SK-N-MC (cell line): ENCODE measurements at regions not wholly inside any gene's neighbourhood (a gene's known extent, or its start where the extent isn't known, plus 50 kb on each side); places are given as distances from the start of the nearest gene placed in this dataset.

Experiments
- DNase-seq: peaks from one replicate; pipeline ENCODE4 v3.0.0-alpha.2; 2011; ENCODE audit warnings: low read depth, low spot score
- H3K27ac ChIP-seq: fragments of 200-600 bp; sonication (generic); 2 replicates; pipeline ENCODE4 v1.5.1; 2016; ENCODE audit warnings: mixed run types
- H3K36me3 ChIP-seq: fragments of 200-600 bp; sonication (generic); 2 replicates; pipeline ENCODE4 v1.6.1; 2017; ENCODE audit warnings: antibody characterized with exemption, low read length, mixed read lengths; ENCODE audit not compliant: insufficient read depth
- H3K4me3 ChIP-seq: fragments of 200-600 bp; sonication (generic); 2 replicates; pipeline ENCODE4 v1.5.1; 2016
- H3K9ac ChIP-seq: fragments of 200-600 bp; sonication (generic); 2 replicates; pipeline ENCODE4 v1.8.0; 2017; ENCODE audit warnings: mixed run types, mixed read lengths; ENCODE audit not compliant: insufficient read length
- H3K9me3 ChIP-seq: fragments of 200-600 bp; sonication (generic); 2 replicates; pipeline ENCODE4 v1.6.1; 2017; ENCODE audit warnings: low read depth, mild to moderate bottlenecking, antibody characterized with exemption, low read length, moderate library complexity, mixed read lengths
- EZH2 ChIP-seq: fragments of 200-600 bp; sonication (generic); IDR thresholded peaks from one replicate; pipeline ENCODE4 v1.6.1; 2017; ENCODE audit warnings: antibody characterized with exemption
- FOXP2 ChIP-seq: optimal IDR thresholded peaks from 2 replicates; pipeline ENCODE3; 2011; ENCODE audit warnings: mild to moderate bottlenecking, moderate library complexity; ENCODE audit not compliant: insufficient read depth; ENCODE audit errors: extremely low read length, control extremely low read depth
- POLR2AphosphoS5 ChIP-seq: IDR thresholded peaks from 2 replicates; pipeline ENCODE4 v1.6.1; 2012; ENCODE audit warnings: mild to moderate bottlenecking, low read depth, low read length, borderline replicate concordance

DNA sequence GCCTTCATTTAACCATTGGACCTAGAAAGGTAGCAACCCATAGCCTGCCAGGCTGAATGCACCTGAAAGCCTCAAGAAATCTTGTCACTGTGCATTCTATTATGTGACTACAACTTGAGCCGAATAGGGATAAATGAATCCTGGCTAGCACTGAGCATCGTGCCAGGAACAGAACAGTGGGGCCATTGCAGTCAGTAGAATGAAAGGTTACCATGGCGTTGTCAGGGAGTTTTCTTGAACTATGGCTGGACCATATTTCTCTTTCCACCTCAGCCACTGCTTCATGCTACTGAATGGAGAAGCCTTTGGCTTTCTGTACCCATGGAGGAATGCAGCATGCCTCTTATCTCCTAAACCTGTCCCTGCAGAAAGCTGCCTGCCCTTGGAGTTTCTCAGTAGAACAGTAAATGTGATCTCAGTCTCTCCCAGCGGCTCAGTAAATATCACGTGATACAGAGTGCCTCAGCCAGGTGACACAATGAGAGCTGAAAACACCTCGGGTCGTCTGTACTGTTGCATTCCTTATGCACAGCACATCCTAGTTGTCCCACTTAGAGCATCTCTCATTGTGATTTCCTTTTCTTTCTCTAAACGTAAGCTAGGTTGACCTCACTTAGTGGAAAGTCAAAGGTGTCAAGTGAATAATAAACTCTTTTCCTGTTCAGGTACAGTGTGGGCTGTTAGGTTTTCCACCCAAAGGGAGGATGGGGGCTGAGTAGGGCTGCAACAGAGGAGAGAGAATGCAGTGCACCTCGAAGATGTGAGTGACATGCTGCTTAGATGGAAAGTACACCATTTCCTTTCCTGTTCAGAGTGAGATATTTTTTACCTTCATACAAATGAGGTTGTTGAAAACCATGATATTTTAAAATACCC, 115.3 kb downstream of the MACIR start:
- Histone ChIP-seq H3K4me3 (no peak overlapping the region), H3K9me3 (no peaks in the 10 kb centered on the region), H3K36me3 (no peaks in the 10 kb centered on the region), H3K27ac (no peak overlapping the region), H3K9ac (no peak overlapping the region)
- DNase-seq = no peak
- no peak for TF ChIP-seq POLR2AphosphoS5
- TF ChIP-seq EZH2 = no peak
- TF ChIP-seq FOXP2 = no peak

DNA sequence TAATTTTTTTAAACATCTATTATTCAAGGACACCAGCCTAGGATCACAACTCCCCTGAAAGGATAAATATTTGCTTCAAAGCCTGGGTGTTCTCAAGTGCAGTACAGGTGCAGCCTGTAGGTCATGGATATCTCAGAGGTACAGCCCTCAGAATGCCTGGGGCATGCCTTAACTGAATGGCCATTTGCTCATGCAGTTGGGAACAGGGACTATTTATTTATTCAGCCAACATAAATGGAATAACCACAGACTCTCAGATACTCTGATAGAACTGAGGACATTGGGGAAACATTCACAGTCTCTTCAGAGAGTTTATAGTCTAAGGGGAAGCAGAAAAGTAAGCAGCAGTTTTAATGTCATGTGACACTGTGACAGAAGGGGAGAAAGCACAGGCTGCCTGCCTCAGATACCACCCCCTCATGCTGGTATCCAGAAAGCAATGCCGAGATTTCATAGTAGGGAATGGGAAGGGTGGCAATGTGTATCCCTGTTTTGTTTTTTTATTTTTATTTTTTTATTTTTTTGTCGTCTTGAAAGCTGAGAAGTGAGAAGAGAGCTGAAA, 112.6 kb downstream of the MACIR start:
- no peak for TF ChIP-seq EZH2
- TF ChIP-seq FOXP2 = no peak
- no peak for TF ChIP-seq POLR2AphosphoS5
- H3K27ac ChIP-seq = no peak overlapping the region
- no peak for DNase-seq
- H3K4me3 ChIP-seq = no peak overlapping the region
- no peak overlapping the region for H3K9ac ChIP-seq
- no peaks in the 10 kb centered on the region for H3K9me3 ChIP-seq
- H3K36me3 ChIP-seq = no peaks in the 10 kb centered on the region

DNA sequence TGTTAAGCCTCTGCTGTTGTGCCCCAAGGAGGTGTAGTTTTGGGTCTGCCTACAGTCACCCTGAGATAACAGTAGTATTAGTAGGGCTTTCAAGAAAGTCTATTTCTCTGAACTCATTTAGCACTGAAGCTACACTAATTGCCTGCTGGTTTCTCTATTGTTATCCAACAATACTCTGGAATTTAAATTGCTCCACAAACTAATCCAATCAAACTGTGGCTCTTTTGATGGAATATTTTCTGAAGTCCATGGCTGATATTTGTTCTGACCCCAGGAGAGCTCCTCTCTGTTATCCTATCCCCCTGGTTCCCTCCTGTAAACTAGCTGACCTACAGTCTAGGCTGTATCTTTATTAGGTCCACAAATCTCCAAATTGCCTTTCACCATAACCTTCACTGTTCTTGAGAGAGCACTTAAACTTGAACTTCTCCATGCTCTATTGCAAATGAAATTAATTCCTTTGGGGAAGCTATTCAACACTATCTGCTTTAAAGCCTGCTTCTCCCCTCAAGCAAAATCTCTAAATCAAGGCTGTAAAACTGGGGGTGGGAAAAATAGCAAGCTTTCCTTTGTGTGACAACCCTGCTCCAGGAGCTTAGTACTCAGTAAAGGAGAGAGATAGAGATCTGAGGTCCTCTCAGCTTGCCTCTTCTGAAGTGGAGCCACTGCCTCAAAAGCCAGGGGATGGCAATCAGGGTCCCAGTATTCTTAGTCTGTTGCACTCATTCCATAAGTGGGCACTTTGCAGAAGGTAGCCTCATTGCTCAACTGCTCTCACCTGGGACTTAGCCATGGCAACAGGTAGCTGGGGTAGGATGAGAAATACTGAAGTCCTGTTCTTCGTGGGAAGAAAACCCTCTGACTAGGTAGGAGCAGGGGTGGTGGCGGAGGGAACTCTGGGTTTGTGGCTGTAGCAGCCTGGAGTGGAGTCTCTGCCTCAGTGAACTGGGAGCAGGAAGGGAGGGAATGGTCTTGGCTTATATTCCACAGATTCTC, 110.9 kb downstream of the MACIR start:
- Histone ChIP-seq H3K36me3 (no peaks in the 10 kb centered on the region), H3K9ac (no peak overlapping the region), H3K27ac (no peak overlapping the region), H3K4me3 (peak overlapping the region; percentile 56), H3K9me3 (no peaks in the 10 kb centered on the region)
- DNase-seq = no peak
- TF ChIP-seq POLR2AphosphoS5 (no peak; the same call in 1 of the 2 replicates), EZH2 (no peak), FOXP2 (no peak)

DNA sequence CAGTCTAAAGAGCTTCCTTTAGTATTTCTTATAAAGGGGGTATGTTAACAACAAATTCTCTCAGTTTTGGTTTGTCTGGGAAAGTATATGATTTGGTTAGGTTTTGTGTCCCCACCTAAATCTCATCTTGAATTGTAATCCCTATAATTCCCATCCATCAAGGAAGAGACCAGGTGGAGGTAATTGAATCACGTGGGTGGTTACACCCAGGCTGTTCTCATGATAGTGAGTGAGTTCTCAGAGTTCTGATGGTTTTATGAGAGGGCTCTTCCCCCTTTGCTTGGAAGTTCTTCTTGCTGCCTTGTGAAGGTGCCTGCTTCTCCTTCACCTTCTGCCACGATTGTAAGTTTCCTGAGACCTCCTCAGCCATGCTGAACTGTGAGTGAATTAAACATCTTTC, 109.1 kb downstream of the MACIR start:
- Histone ChIP-seq H3K36me3 (no peaks in the 10 kb centered on the region), H3K9me3 (no peaks in the 10 kb centered on the region), H3K4me3 (no peak overlapping the region), H3K27ac (no peak overlapping the region), H3K9ac (no peak overlapping the region)
- no peak for DNase-seq
- TF ChIP-seq EZH2 = no peak

DNA sequence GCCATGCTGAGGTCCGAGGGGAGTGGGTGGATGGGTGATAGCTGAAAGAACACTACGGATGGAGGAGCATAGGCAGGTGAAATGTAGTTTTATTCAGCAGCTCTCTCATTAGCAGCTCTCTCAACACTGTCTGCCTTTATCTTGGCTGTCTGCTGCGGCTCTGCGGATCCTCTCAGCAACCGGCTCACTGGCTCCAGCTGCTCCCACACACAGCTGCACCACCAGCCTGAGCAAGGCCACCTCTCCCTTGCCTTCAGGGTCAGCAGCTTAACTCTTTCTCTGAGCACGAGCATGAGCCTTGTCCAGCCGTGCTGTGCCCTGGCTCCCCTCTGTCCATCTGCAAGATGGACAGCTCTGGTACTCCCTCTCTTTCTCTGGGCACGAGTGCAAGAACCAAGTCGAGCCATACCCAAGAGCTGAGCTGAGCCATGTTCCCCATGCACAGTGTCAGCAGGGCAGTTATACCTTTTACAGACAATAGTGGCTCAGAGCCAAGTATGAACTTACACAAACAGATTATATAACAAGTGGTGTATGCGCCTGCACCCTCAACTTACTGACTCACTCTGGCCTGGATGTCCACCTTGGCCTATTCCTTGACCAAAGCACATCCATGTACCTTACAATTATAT, 108.5 kb downstream of the MACIR start:
- no peak for DNase-seq
- Histone ChIP-seq H3K4me3 (no peak overlapping the region), H3K36me3 (no peaks in the 10 kb centered on the region), H3K9me3 (no peaks in the 10 kb centered on the region), H3K9ac (no peak overlapping the region), H3K27ac (no peak overlapping the region)
- TF ChIP-seq EZH2 (no peak), POLR2AphosphoS5 (no peak), FOXP2 (no peak)

DNA sequence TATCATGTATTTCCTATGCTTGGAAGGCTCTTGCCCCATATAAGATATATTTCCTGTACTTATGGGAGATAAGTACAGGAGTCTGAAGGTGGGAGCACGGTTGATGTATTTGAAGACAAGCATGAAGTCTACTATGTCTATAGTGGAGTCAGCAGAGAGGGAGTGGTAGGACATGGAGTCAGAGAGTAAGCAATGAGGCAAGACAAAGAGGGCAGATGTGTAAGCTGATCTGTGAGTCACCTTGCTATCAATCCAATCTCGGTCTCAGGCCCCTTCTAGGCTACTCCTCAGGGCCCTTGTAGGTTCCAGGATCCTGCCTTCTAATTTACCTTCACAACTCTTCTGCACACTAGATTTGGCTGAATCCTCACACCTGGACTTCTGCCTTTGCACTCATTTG, 105.5 kb downstream of the MACIR start:
- TF ChIP-seq POLR2AphosphoS5 (no peak), FOXP2 (no peak), EZH2 (no peak)
- DNase-seq = no peak

DNA sequence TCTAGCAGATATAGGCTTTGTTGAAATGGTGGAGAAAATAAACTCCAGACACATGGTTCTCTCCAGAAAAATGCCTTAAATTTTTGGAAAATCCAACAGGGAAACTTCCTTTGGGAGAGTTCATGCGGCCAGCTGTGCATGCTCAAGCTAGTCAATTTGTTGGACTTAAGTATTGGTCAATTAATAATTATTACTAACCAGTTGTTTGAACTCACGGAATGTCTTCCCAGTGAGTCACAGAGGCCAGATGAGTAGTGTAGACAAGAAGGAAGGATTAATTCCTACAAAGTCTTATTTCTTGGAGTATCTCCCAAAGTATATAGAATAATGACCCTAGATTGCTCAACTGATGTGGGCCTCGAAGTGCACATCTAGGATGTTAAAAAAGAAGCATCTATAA, 103.6 kb downstream of the MACIR start:
- Histone ChIP-seq H3K9me3 (no peaks in the 10 kb centered on the region), H3K36me3 (no peaks in the 10 kb centered on the region), H3K4me3 (no peak overlapping the region), H3K9ac (no peak overlapping the region), H3K27ac (no peak overlapping the region)
- no peak for TF ChIP-seq POLR2AphosphoS5
- no peak for TF ChIP-seq EZH2
- TF ChIP-seq FOXP2 = no peak
- no peak for DNase-seq

More for the DNA sequence above, 105.5 kb downstream of the MACIR start:
- H3K4me3 ChIP-seq = no peak overlapping the region
- no peaks in the 10 kb centered on the region for H3K36me3 ChIP-seq
- H3K9ac ChIP-seq = no peak overlapping the region
- no peak overlapping the region for H3K27ac ChIP-seq
- H3K9me3 ChIP-seq = no peaks in the 10 kb centered on the region

DNA sequence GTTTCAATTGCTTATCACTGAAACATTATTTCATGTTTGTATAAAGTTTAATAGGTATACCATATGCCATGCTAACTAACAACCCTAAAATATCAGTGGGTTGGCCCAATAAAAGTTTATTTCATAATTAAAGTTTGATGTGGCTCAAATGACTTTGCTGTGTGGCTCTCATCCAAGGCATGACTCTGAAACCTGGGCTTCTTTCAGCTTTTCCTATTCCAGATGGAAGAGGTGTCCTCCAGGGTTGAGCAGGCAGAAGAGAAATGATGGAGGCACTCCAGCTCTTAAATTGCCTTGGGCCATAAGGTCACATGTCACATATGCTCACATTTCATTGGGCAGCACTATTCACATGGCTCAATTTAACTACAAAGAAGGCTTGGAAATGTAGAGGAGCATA, 101.9 kb downstream of the MACIR start:
- no peaks in the 10 kb centered on the region for H3K9me3 ChIP-seq
- no peak overlapping the region for H3K9ac ChIP-seq
- H3K36me3 ChIP-seq = no peaks in the 10 kb centered on the region
- no peak for DNase-seq
- H3K4me3 ChIP-seq = no peak overlapping the region
- no peak overlapping the region for H3K27ac ChIP-seq
- TF ChIP-seq EZH2 = no peak
- TF ChIP-seq POLR2AphosphoS5 = no peak
- no peak for TF ChIP-seq FOXP2
